Skeletal muscle satellite cell (primary cell): ENCODE measurements at regions not wholly inside any gene's neighbourhood (a gene's known extent, or its start where the extent isn't known, plus 50 kb on each side); places are given as distances from the start of the nearest gene placed in this dataset.

Source experiments
- H3K27me3 ChIP-seq: 2 replicates; pipeline ENCODE4 v1.7.0; 2013; ENCODE audit warnings: low read length; ENCODE audit not compliant: control insufficient read depth, insufficient read depth
- H3K36me3 ChIP-seq: 2 replicates; pipeline ENCODE4 v1.7.0; 2013; ENCODE audit warnings: mild to moderate bottlenecking, control low read depth, low read length; ENCODE audit not compliant: insufficient read depth
- H3K4me1 ChIP-seq: 2 replicates; pipeline ENCODE4 v1.7.0; 2013; ENCODE audit warnings: low read length; ENCODE audit not compliant: control insufficient read depth, insufficient read depth
- H3K4me2 ChIP-seq: 2 replicates; pipeline ENCODE4 v1.7.0; 2013; ENCODE audit warnings: mild to moderate bottlenecking, low read length
- H3K4me3 ChIP-seq: 2 replicates; pipeline ENCODE4 v1.7.0; 2013; ENCODE audit warnings: low read length
- H3K9ac ChIP-seq: 2 replicates; pipeline ENCODE4 v1.7.0; 2013; ENCODE audit warnings: mild to moderate bottlenecking, low read depth, low read length, moderate library complexity
- H3K9me3 ChIP-seq: replicated peaks from 2 replicates; pipeline ENCODE4 v1.7.0; 2013; ENCODE audit warnings: mild to moderate bottlenecking, control low read depth, low read length

DNA sequence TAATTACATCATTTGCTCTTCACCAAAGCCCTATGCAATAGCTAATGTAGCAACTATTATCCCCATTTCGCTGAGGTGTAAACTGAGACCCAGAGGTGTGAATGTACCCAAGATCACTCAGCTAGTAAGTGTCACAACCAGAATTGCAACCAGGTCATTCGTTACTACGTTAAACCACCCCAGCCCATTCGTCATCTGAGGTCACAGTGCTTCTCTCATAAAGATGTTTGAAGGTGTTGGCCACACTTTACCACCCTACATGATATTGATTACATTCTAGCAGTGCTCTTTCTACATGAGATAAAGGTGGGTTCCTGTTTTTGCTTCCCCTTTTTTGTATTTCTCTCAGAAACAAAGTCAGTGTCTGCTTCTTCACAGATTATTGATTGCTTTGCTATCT is 195.3 kb downstream of the ZBTB18 start:
- H3K9me3 ChIP-seq: no peaks in the 10 kb centered on the region
- H3K36me3 ChIP-seq: no peaks in the 10 kb centered on the region
- H3K27me3 ChIP-seq: no peaks in the 10 kb centered on the region
- H3K4me2 ChIP-seq: no peak overlapping the region
- H3K4me1 ChIP-seq: no peaks in the 10 kb centered on the region
- H3K4me3 ChIP-seq: no peak overlapping the region
- H3K9ac ChIP-seq: no peak overlapping the region

DNA sequence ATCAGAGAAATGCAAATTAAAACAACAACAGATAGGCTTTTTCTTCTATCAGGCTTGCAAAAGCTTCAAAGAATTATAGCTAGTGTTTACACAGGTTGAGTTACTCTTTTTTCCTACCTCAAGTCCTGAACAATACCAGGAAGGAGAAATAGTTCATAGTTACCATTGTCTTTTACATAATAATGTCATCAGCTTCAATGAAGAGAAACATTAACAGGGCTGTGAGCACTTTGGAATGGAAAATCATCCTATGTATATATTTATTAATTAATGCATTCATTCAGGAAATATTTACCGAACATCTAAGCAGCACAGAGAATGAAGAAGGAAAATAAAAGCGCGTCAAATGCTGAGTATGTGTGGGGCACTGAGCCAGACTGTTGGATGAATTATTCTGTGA is 197.3 kb downstream of the ZBTB18 start:
- H3K36me3 ChIP-seq: no peaks in the 10 kb centered on the region
- no peak overlapping the region for H3K4me2 ChIP-seq
- H3K4me3 ChIP-seq: no peak overlapping the region
- H3K9ac ChIP-seq: no peak overlapping the region
- no peaks in the 10 kb centered on the region for H3K27me3 ChIP-seq
- no peaks in the 10 kb centered on the region for H3K4me1 ChIP-seq
- no peaks in the 10 kb centered on the region for H3K9me3 ChIP-seq

DNA sequence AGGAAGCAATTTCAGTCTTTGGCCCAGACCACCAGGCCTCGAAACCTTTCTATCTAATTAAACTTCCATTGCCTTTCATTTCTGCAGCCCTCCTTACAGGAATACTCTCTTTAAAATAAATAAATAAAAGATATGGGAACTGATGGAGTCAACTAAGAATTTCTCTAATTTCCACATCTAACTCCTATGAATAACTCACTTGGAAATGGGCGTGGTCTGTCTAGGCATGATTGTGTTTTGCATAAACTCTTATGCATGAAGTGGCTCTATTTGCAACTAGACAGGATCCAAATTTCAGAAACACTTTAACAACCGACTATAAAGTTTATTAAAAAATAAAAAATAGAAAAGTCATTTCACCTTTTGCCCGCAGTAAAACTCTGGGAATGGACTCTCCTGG is 199.5 kb downstream of the ADSS2 start:
- Histone ChIP-seq H3K27me3 (no peaks in the 10 kb centered on the region), H3K36me3 (no peaks in the 10 kb centered on the region), H3K4me3 (no peak overlapping the region), H3K9ac (no peak overlapping the region), H3K4me1 (no peaks in the 10 kb centered on the region), H3K4me2 (no peak overlapping the region), H3K9me3 (no peaks in the 10 kb centered on the region)

DNA sequence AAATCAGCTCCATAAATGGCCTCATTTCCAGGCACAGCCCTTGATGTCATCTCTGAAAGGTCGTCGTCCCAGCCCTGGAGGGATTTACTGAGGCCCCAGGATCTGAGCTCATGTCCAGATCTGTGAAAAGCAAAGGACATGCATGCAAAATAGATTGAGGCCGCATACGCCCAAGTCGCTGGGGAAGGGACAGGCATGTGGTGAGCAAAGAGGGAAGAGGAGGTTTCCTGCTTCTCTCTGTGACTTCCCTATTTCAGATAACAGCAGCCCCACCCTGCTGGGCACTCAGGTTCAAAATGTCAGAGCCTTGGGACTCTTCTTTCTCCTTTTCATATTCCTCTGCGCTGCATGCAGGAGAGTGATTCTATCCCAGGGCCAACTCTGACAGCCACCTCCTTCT is 197.2 kb downstream of the ADSS2 start:
- no peaks in the 10 kb centered on the region for H3K27me3 ChIP-seq
- no peaks in the 10 kb centered on the region for H3K4me1 ChIP-seq
- no peaks in the 10 kb centered on the region for H3K36me3 ChIP-seq
- H3K9me3 ChIP-seq: no peaks in the 10 kb centered on the region
- H3K4me3 ChIP-seq: no peak overlapping the region
- no peak overlapping the region for H3K4me2 ChIP-seq
- H3K9ac ChIP-seq: no peak overlapping the region

DNA sequence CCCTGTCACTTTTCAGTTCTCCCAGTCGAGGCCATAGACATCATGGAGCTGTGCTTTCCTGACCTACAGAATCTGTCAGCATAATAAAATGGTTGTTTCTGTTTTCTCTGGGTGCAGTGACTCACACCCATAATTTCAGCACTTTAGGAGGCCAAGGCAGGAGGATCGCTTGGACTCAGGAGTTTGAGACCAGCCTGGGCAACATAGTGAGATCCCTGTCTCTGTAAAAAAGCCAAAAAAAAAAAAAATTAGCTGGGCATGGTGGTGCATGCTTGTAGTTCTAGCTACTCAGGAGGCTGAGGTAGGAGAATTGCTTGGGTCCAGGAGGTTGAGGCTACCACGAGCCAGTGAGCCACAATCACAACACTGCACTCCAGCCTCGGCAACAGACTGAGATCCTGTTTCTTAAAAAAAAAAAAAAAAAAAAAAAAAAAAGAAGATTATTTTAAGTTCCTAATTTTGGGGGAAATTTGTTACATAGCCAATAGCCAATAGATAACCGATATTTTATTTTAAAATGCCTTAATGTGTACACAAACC is 196.2 kb downstream of the ADSS2 start:
- Histone ChIP-seq H3K4me2 (no peak overlapping the region), H3K9ac (no peak overlapping the region), H3K9me3 (no peaks in the 10 kb centered on the region), H3K4me3 (no peak overlapping the region), H3K36me3 (no peaks in the 10 kb centered on the region), H3K27me3 (no peaks in the 10 kb centered on the region), H3K4me1 (no peaks in the 10 kb centered on the region)

DNA sequence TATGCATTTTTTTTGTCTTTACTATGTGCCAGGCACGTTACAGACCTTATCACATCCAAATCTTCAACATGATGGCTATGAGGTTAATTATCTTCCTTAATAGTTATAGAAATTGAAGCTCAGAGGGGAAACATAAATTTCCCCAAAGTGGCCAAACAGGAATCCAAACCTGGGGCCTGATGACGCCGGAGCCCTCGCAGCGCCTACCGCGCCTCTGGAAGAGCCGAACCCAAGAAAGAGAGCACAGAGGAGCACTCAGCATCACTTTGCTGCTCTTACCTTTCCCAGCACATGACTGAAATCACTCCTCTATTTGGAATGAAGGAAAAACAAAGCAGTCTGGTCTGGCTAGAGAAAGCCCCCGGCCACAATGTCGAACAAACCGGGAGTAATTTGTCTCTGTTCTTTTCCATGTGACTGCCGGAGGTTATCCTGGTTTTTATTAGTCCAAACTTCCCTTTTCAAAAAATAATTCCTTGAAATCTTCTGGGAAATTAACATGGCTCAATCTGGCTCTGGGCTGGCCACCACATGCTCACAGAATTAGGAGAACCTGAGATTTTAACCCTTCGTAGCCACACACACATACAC is 195.5 kb downstream of the ADSS2 start:
- H3K4me1 ChIP-seq: no peaks in the 10 kb centered on the region

DNA sequence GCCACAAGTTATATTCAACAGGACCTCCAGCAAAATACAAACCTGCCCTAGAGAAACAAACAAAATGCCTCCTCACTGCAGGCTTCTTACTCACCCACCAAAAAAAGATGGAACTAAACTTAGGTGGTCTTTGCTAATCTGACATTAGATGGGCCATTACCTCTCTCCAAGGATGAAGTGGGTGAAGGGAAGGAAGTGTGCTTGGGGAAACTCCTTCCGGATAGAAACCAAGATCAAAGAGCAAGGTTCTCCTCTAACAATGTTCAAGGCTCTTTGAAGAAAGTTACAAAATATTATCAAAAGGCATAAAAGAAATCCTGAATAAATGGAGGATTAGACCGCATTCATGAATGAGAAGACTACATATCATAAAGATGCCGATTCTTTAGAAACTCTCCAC is 187.5 kb downstream of the ADSS2 start:
- no peak overlapping the region for H3K4me2 ChIP-seq

More for the DNA sequence above, 195.5 kb downstream of the ADSS2 start:
- Histone ChIP-seq H3K9ac (no peak overlapping the region), H3K4me2 (no peak overlapping the region), H3K27me3 (no peaks in the 10 kb centered on the region), H3K36me3 (no peaks in the 10 kb centered on the region), H3K9me3 (no peaks in the 10 kb centered on the region), H3K4me3 (no peak overlapping the region)

DNA sequence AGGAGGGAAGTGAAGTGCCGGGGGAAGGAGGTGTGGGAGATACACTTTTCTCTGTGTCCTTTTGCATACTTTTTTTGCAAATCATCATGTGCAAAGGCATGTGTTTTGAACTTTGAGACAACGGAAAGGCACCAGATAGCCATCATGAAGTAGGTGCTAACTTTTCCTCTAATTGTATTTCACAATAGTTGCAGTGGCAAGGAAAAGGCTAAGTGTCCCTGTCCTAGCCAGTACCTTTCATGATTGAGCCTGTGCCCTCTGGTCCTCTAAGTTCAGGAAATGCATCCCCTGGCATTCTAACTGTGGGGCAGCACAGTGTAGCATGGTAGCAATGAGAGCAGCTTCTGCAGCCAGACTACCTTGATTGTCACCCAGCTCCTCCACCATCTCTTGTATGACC is 186.2 kb downstream of the ADSS2 start:
- Histone ChIP-seq H3K4me1 (no peaks in the 10 kb centered on the region), H3K9me3 (no peaks in the 10 kb centered on the region), H3K27me3 (no peaks in the 10 kb centered on the region), H3K4me2 (no peak overlapping the region), H3K36me3 (no peaks in the 10 kb centered on the region), H3K4me3 (no peak overlapping the region), H3K9ac (no peak overlapping the region)

More for the DNA sequence above, 187.5 kb downstream of the ADSS2 start:
- H3K27me3 ChIP-seq: no peaks in the 10 kb centered on the region
- H3K9me3 ChIP-seq: no peaks in the 10 kb centered on the region
- no peak overlapping the region for H3K4me3 ChIP-seq
- H3K36me3 ChIP-seq: no peaks in the 10 kb centered on the region
- no peak overlapping the region for H3K9ac ChIP-seq
- no peaks in the 10 kb centered on the region for H3K4me1 ChIP-seq

DNA sequence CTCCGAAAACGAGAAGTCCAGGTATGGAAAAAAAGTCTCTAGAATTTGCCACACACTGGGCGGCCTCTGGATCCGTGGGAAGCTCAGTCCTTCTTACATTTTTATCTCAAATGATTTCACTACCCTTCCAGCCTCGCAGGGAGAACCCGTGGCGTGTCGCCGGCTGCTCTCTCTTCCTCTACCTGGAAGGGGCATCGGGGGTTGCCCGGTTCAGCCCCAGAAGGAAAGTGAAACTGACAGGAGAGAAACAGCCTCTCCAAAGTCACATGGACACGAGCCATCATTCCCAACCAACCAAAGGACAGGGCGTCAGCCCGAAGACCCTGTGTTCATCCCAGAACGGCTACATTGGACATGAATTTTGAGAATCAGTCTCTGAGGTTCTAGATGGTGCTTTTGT is 182.5 kb downstream of the ADSS2 start:
- peaks cover 20% of the 10 kb centered on the region for H3K4me1 ChIP-seq
- no peak overlapping the region for H3K4me3 ChIP-seq
- no peaks in the 10 kb centered on the region for H3K9me3 ChIP-seq
- no peaks in the 10 kb centered on the region for H3K36me3 ChIP-seq
- no peak overlapping the region for H3K4me2 ChIP-seq
- H3K9ac ChIP-seq: no peak overlapping the region
- no peaks in the 10 kb centered on the region for H3K27me3 ChIP-seq

DNA sequence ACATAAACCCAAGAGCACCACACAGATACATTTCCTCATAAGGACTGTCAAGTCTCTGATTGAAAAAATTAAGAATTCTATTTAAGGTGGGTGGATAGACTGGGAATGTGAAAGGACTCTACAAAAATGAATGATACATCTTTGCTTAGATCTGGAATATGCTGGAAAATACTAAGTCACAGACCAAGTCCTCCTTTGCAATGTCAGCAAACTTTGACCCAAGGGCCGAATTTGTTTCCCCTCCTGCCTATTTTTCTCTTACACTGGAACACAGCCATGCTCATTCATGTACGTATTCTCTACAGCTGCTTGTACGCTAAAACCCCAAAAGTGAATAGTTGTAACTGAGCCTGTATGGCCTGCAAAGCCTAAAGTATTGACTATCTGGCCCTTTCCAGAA is 180.7 kb downstream of the ADSS2 start:
- Histone ChIP-seq H3K4me3 (no peak overlapping the region), H3K36me3 (no peaks in the 10 kb centered on the region), H3K4me1 (peaks cover 31% of the 10 kb centered on the region), H3K4me2 (no peak overlapping the region), H3K9me3 (no peaks in the 10 kb centered on the region), H3K9ac (no peak overlapping the region), H3K27me3 (no peaks in the 10 kb centered on the region)

DNA sequence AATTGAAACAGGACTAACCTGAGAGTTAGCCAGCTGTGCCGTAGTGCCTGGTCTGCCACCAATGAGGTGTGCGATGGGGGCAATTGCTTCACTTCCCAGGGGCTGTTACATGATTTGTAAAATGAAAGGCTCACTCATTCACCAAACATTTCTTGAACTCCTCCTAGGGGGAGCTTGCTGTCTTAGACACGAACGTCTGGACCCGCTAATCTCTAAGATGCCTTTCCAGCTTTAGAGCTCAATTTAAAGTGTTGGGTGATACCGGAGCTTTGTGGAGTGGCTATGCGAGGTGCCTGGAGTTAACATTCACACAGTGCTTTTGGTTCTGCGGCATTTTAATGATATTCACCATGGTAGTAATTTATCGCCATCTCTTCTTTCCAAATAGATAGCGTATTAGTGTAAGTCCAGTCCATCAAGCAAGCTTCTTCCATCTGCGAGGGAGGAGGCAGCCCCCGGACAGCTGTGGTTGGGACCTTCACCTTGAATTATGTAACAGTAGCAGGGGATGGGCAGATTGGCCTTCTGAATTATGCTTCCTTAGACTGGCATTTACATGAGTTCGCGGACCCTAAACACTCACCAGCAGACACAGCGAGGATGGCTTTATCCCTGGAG is 179.9 kb downstream of the ADSS2 start:
- no peak overlapping the region for H3K4me3 ChIP-seq
- H3K27me3 ChIP-seq: no peaks in the 10 kb centered on the region
- no peaks in the 10 kb centered on the region for H3K9me3 ChIP-seq
- peaks cover 31% of the 10 kb centered on the region for H3K4me1 ChIP-seq
- no peak overlapping the region for H3K4me2 ChIP-seq
- no peak overlapping the region for H3K9ac ChIP-seq
- H3K36me3 ChIP-seq: no peaks in the 10 kb centered on the region
